Liver (tissue), 8 donors: ENCODE measurements at regions not wholly inside any gene's neighbourhood (a gene's known extent, or its start where the extent isn't known, plus 50 kb on each side); places are given as distances from the start of the nearest gene placed in this dataset.

Experiments
- DNase-seq: peaks from one replicate; pipeline ENCODE4 v3.0.0-alpha.2; 2017; ENCODE audit warnings: low spot score
- H3K27ac ChIP-seq, 2 donors: one replicate each; pipeline ENCODE4 v1.7.0; 2013; ENCODE audit warnings: inconsistent platforms in 2 of 2, low read length in 2 of 2, control low read depth in 1 of 2, low read depth in 1 of 2, mild to moderate bottlenecking in 1 of 2
- H3K27me3 ChIP-seq, 4 donors: one replicate each; pipeline versions ENCODE4 v1.6.1 to v1.7.0; 2013; ENCODE audit warnings: low read length in 3 of 4, inconsistent platforms in 1 of 4, mild to moderate bottlenecking in 1 of 4, moderate library complexity in 1 of 4; ENCODE audit not compliant: control insufficient read depth in 4 of 4, insufficient read depth in 4 of 4
- H3K36me3 ChIP-seq, 4 donors: one replicate each; pipeline versions ENCODE4 v1.6.1 to v1.7.0; 2013; ENCODE audit warnings: low read length in 3 of 4, mild to moderate bottlenecking in 3 of 4, low read depth in 1 of 4, moderate library complexity in 1 of 4; ENCODE audit not compliant: control insufficient read depth in 4 of 4, insufficient read depth in 3 of 4
- H3K4me1 ChIP-seq, 4 donors: one replicate each; pipeline versions ENCODE4 v1.6.1 to v1.7.0; 2013; ENCODE audit warnings: low read length in 3 of 4, mild to moderate bottlenecking in 3 of 4, moderate library complexity in 1 of 4; ENCODE audit not compliant: control insufficient read depth in 4 of 4, insufficient read depth in 4 of 4
- H3K4me3 ChIP-seq, 3 donors: one replicate each; pipeline versions ENCODE4 v1.6.1 to v1.7.0; 2013; ENCODE audit warnings: low read length in 3 of 3, control low read depth in 1 of 3, low read depth in 1 of 3, mild to moderate bottlenecking in 1 of 3
- H3K9ac ChIP-seq, 2 donors: one replicate each; pipeline ENCODE4 v1.7.0; 2013; ENCODE audit warnings: low read length in 2 of 2, mild to moderate bottlenecking in 2 of 2, moderate library complexity in 2 of 2, control low read depth in 1 of 2, low read depth in 1 of 2
- H3K9me3 ChIP-seq, 4 donors: one replicate each; pipeline versions ENCODE4 v1.6.1 to v1.7.0; 2013; ENCODE audit warnings: low read length in 3 of 4; ENCODE audit not compliant: control insufficient read depth in 4 of 4
- ATF3 ChIP-seq: IDR thresholded peaks from 2 replicates; pipeline ENCODE4 v1.6.1; 2016; ENCODE audit warnings: antibody characterized with exemption
- CTCF ChIP-seq: fragments of 150-350 bp; IDR thresholded peaks from 2 replicates; pipeline ENCODE4 v1.5.1; 2017; ENCODE audit warnings: improper control_type of control experiment, low read depth, low read length; ENCODE audit not compliant: missing input control
- EGR1 ChIP-seq, 2 donors: IDR thresholded peaks; 2 replicates each; pipeline ENCODE4 v1.6.1; 2016 to 2018; ENCODE audit warnings: antibody characterized with exemption in 2 of 2, low read depth in 2 of 2
- FOXA1 ChIP-seq: IDR thresholded peaks from 2 replicates; pipeline ENCODE4 v1.6.1; 2016; ENCODE audit warnings: antibody characterized with exemption
- GABPA ChIP-seq, 2 donors: IDR thresholded peaks in 1 of 2; conservative IDR thresholded peaks in 1 of 2; 2 replicates each; pipeline ENCODE4 v1.6.1; 2016; ENCODE audit warnings: antibody characterized with exemption in 2 of 2, mild to moderate bottlenecking in 1 of 2, moderate library complexity in 1 of 2
- HNF4A ChIP-seq, 2 donors: conservative IDR thresholded peaks; 2 replicates each; pipeline ENCODE4 v1.6.1; 2016; ENCODE audit warnings: antibody characterized with exemption in 2 of 2, mild to moderate bottlenecking in 2 of 2
- HNF4G ChIP-seq: IDR thresholded peaks from 2 replicates; pipeline ENCODE4 v1.6.1; 2016; ENCODE audit warnings: antibody characterized with exemption
- JUND ChIP-seq, 2 donors: IDR thresholded peaks; 2 replicates each; pipeline ENCODE4 v1.6.1; 2016; ENCODE audit warnings: antibody characterized with exemption in 2 of 2
- MAX ChIP-seq: IDR thresholded peaks from 2 replicates; pipeline ENCODE4 v1.6.1; 2016; ENCODE audit warnings: antibody characterized with exemption
- NR2F2 ChIP-seq: IDR thresholded peaks from 2 replicates; pipeline ENCODE4 v1.6.1; 2016; ENCODE audit warnings: antibody characterized with exemption
- RAD21 ChIP-seq, 2 donors: IDR thresholded peaks; 2 replicates each; pipeline ENCODE4 v1.6.1; 2016; ENCODE audit warnings: antibody characterized with exemption in 2 of 2, mild to moderate bottlenecking in 2 of 2
- RXRA ChIP-seq, 2 donors: IDR thresholded peaks; 2 replicates each; pipeline ENCODE4 v1.6.1; 2017 to 2018; ENCODE audit warnings: antibody characterized with exemption in 2 of 2, mild to moderate bottlenecking in 1 of 2
- SP1 ChIP-seq: IDR thresholded peaks from 2 replicates; pipeline ENCODE4 v1.6.1; 2018; ENCODE audit warnings: antibody characterized with exemption, mild to moderate bottlenecking
- TAF1 ChIP-seq: conservative IDR thresholded peaks from 2 replicates; pipeline ENCODE4 v1.6.1; 2016; ENCODE audit warnings: antibody characterized with exemption, mild to moderate bottlenecking
- YY1 ChIP-seq: IDR thresholded peaks from 2 replicates; pipeline ENCODE4 v1.6.1; 2016; ENCODE audit warnings: antibody characterized with exemption, mild to moderate bottlenecking
- ZBTB33 ChIP-seq: IDR thresholded peaks from 2 replicates; pipeline ENCODE4 v1.6.1; 2016; ENCODE audit warnings: antibody characterized with exemption
- WGBS: extraction: QIAGEN DNeasy Blood & Tissue Kit; methylation state at CpG from one replicate; pipeline ENCODE4 v1.1.7; 2013; 5-methylcytosine and 5-hydroxymethylcytosine counted together
- donor health status: healthy.
- donor health status: healthy.
- donor health status: healthy.
- donor health status: healthy.
- donor health status: healthy.

- Histone ChIP-seq H3K9me3 (peaks cover 0 to 4% (median 1%) of the 10 kb centered on the region in 4 donors), H3K36me3 (no peaks in the 10 kb centered on the region), H3K27me3 (no peaks in the 10 kb centered on the region), H3K27ac (no peak overlapping the region), H3K4me1 (no peaks in the 10 kb centered on the region), H3K4me3 (no peak overlapping the region), H3K9ac (no peak overlapping the region)
- 84% methylated on average over 3 of the region's 3 CpGs for WGBS
- no peak for DNase-seq
- TF ChIP-seq ATF3 (no peak), SP1 (no peak), FOXA1 (no peak)
Measured at GRCh38 chr16:62137996-62138395, 101.8 kb upstream of the CDH8 start.

GRCh38 chr16:62135911-62136310, 99.7 kb upstream of the CDH8 start:
- DNase-seq, result no peak
- Histone ChIP-seq H3K9me3 (peaks cover 0 to 4% (median 1%) of the 10 kb centered on the region in 4 donors), H3K27ac (no peak overlapping the region), H3K27me3 (peaks cover 0 to 2% (median 0%) of the 10 kb centered on the region in 4 donors), H3K4me3 (no peak overlapping the region), H3K36me3 (no peaks in the 10 kb centered on the region), H3K4me1 (no peaks in the 10 kb centered on the region), H3K9ac (no peak overlapping the region)
- TF ChIP-seq YY1, result no peak
- no peak for TF ChIP-seq JUND (IDR thresholded peaks at IDR 0.05)
- no peak for TF ChIP-seq FOXA1
- no peak for TF ChIP-seq HNF4A (conservative IDR thresholded peaks at IDR 0.05)
- no peak for TF ChIP-seq ATF3
- no peak for TF ChIP-seq ZBTB33
- no peak for TF ChIP-seq RXRA (IDR thresholded peaks at IDR 0.05)
- TF ChIP-seq RAD21 (IDR thresholded peaks at IDR 0.05), result no peak
- no peak for TF ChIP-seq CTCF
- TF ChIP-seq NR2F2, result no peak
- no peak for TF ChIP-seq MAX
- TF ChIP-seq TAF1, result no peak
- no peak for TF ChIP-seq GABPA (IDR thresholded peaks at IDR 0.05 in 1 of 2, conservative IDR thresholded peaks at IDR 0.05 in 1 of 2)
- 52% methylated on average over 2 of the region's 2 CpGs for WGBS

GRCh38 chr16:62135446-62135845, 99.2 kb upstream of the CDH8 start:
- WGBS, result 70% methylated on average over 1 of the region's 1 CpG
- Histone ChIP-seq H3K36me3 (no peaks in the 10 kb centered on the region), H3K9ac (no peak overlapping the region), H3K27ac (no peak overlapping the region), H3K4me1 (no peaks in the 10 kb centered on the region), H3K27me3 (peaks cover 0 to 2% (median 0%) of the 10 kb centered on the region in 4 donors), H3K4me3 (no peak overlapping the region), H3K9me3 (peaks cover 0 to 4% (median 1%) of the 10 kb centered on the region in 4 donors)
- no peak for TF ChIP-seq ZBTB33
- no peak for TF ChIP-seq JUND (IDR thresholded peaks at IDR 0.05)
- no peak for TF ChIP-seq FOXA1
- TF ChIP-seq EGR1 (IDR thresholded peaks at IDR 0.05; ENCODE audit: low read depth in 2 of 2), result no peak
- no peak for TF ChIP-seq CTCF
- TF ChIP-seq ATF3, result no peak
- TF ChIP-seq SP1, result no peak
- TF ChIP-seq HNF4G, result no peak
- TF ChIP-seq MAX, result no peak
- DNase-seq, result no peak
